ENCODE measurements at regions not wholly inside any gene's neighbourhood (a gene's known extent, or its start where the extent isn't known, plus 50 kb on each side); places are given as distances from the start of the nearest gene placed in this dataset.

- DNase-seq (ENCODE audit: low read depth): no peak
These were observed 189.9 kb downstream of the NSG2 start for GRCh38 chr5:174235221-174236011.

- DNase-seq (ENCODE audit: low read depth): no peak
These were observed 190.6 kb downstream of the NSG2 start for GRCh38 chr5:174236070-174236469.

GRCh38 chr5:174239718-174240117 is 194.2 kb downstream of the NSG2 start:
- no peak for DNase-seq (ENCODE audit: low read depth)

GRCh38 chr5:174242573-174242972 is 197.1 kb downstream of the NSG2 start:
- DNase-seq (ENCODE audit: low read depth): no peak

- DNase-seq (ENCODE audit: low read depth): no peak
These were observed 198.4 kb downstream of the NSG2 start for GRCh38 chr5:174243904-174244303.

GRCh38 chr5:174245516-174246075 is 200.1 kb downstream of the NSG2 start:
- no peak for DNase-seq (ENCODE audit: low read depth)

GRCh38 chr5:174246743-174247142 is 201.2 kb downstream of the NSG2 start:
- no peak for DNase-seq (ENCODE audit: low read depth)

GRCh38 chr5:174247301-174247700 is 201.8 kb downstream of the NSG2 start:
- no peak for DNase-seq (ENCODE audit: low read depth)

GRCh38 chr5:174251305-174252000 is 205.9 kb downstream of the NSG2 start:
- DNase-seq (ENCODE audit: low read depth): no peak

- DNase-seq (ENCODE audit: low read depth): no peak
These were observed 206.6 kb downstream of the NSG2 start for GRCh38 chr5:174252121-174252520.

- no peak for DNase-seq (ENCODE audit: low read depth)
These were observed 214.4 kb downstream of the NSG2 start for GRCh38 chr5:174259696-174260420.

- no peak for DNase-seq (ENCODE audit: low read depth)
These were observed 225.8 kb downstream of the NSG2 start for GRCh38 chr5:174271316-174271715.

- DNase-seq (ENCODE audit: low read depth): no peak
These were observed 227.2 kb downstream of the NSG2 start for GRCh38 chr5:174272671-174273070.

- no peak for DNase-seq (ENCODE audit: low read depth)
These were observed 227.8 kb downstream of the NSG2 start for GRCh38 chr5:174273325-174273724.

GRCh38 chr5:174275959-174276358 is 230.5 kb downstream of the NSG2 start:
- DNase-seq (ENCODE audit: low read depth): no peak

- DNase-seq (ENCODE audit: low read depth): no peak
These were observed 235.7 kb downstream of the NSG2 start for GRCh38 chr5:174281089-174281760.

GRCh38 chr5:174281855-174282254 is 236.3 kb downstream of the NSG2 start:
- no peak for DNase-seq (ENCODE audit: low read depth)

- DNase-seq (ENCODE audit: low read depth): no peak
These were observed 236.9 kb downstream of the NSG2 start for GRCh38 chr5:174282391-174282790.

- DNase-seq (ENCODE audit: low read depth): no peak
These were observed 237.9 kb downstream of the NSG2 start for GRCh38 chr5:174283211-174284005.

- no peak for DNase-seq (ENCODE audit: low read depth)
These were observed 239.4 kb downstream of the NSG2 start for GRCh38 chr5:174284873-174285272.

GRCh38 chr5:174287761-174288160 is 242.3 kb downstream of the NSG2 start:
- no peak for DNase-seq (ENCODE audit: low read depth)

Measured in T follicular helper cell (primary cell).